NCI-H2081 treated with DMSO at 0.1 percent for 48 hours (cell line): ENCODE measurements at regions not wholly inside any gene's neighbourhood (a gene's known extent, or its start where the extent isn't known, plus 50 kb on each side); places are given as distances from the start of the nearest gene placed in this dataset.

Source experiments
- DNase-seq: peaks from one replicate; lab custom pipeline; 2025; lab: John Stamatoyannopoulos, UW

DNA sequence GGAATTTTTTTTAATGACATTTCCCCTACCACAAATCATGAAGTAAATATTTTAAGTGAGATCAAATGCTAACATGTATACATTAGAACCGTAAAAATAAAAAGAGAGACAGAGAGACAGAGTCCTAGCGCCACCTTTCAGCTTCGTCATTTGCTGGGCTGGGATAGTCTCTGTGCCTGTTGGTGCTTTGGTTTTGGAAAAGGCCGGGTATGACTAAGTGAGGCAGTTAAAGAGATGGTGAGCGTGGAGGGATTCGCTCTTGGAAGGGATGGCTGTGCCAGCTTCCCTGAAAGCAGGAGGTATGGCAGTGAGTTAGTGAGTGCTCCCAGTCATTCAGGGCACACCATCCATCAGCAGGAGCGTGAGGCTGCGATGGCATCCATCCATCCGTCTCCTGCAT, 729.6 kb upstream of the WWC1 start:
- no peak for DNase-seq

- no peak for DNase-seq
Measured at GRCh38 chr5:167564275-167564674, 727.2 kb upstream of the WWC1 start.

DNA sequence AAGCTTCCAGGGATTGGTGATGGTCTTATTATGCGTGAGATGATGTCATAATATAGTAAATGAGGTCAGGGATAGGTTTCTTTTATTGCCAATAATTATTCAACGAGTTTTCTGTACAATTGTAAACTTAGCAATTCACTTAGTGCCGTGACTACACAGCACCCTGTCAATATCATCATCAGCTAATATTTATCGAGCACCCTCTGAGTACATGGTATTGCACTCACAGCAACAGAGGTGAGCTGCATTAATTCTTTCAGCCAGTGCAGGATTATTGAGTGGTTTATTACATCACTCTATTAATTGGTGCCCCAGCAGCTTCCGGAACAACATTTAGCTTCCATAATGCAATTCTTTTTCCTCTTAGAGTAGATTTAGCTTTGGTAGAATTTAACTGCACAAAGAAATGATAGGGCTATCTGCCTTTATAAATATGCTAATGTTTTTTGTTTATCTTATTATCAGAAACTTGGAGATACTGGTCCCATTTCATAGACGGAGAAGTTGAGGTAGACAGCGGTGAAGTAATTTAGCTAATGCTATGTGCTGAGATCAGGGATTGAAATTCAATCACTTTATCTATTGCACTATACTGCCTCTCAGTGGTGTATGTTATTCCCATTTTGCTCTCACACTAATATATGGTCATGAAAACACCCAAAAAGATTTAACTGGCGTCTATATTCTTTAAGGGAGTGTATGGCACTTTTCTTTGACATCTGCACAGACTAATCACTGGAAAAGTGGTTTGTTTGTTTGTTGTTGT, 726.1 kb upstream of the WWC1 start:
- no peak for DNase-seq

GRCh38 chr5:167570431-167570830, 721.0 kb upstream of the WWC1 start:
- DNase-seq, result no peak

DNA sequence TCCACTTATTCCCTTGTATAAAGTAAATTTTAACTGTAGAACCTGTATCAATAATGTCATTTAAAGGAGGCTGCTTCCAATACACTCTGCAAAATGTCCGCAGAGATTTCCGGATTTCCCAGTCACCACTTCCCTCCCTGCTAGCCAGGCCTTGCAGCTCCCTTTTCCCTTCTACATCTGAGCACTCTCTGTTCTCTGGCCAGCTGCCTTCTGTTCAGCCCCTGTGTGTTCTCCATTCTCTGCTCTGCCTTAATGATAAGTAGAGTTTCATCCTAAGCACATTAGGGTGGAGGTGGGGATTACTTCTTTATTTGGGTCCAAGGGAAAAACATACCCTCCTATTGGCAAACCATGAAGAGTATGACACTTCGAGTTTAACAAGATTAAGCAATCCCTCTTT, 719.6 kb upstream of the WWC1 start:
- no peak for DNase-seq

DNA sequence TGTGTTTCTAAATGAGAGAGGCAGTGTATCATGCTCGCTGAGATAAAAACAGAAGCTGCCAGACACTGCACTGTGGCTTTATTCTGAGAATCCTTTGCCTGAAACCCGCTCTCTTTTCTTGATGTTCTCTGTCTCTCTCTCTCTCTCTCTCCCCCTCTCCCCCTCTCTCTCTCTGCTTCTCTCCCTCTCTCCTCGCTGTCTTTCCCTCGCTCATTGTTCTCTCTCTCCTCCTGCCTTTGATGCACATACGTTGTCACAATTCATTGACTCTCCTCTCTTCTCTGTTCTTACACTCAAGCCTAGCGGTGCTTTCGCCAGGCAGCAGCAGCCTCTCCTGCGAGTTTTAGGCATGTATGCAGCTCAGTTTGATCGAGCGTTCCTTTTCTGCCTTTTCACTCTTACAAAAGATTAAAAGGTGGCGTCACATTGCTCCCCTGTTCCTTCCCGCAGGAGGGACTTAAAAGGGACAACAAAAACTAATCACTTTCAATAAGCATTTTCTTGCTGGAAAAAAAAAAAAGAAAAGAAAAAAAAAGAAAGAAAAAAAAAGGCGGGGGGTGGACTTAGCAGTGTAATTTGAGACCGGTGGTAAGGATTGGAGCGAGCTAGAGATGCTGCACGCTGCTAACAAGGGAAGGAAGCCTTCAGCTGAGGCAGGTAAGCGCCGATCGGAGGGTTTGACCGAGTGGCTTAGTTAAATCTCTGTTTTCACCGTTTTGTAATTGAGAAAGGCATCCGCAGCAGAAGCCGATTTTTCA, 717.9 kb upstream of the WWC1 start:
- peak; percentile 43 for DNase-seq

GRCh38 chr5:167574464-167574863, 717.0 kb upstream of the WWC1 start:
- no peak for DNase-seq

DNA sequence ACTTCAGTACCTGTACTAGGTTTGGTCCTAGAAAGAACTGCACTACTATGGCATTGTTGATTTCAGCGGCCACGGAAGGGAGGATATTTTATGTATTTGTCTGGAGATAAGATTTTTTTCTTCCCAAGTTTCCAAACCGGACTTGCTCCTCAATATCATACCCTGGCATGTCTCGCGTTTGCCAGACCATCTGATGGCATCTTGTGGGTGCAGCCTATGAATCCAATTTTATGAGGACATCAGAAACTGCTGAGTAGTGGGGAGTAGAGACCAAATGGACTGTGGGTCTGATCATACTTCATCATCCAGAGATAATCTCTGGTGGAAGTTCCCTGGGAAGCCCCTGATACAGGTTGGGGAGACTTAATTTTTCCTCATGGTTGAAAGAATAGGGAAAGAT, 716.1 kb upstream of the WWC1 start:
- DNase-seq, result no peak

DNA sequence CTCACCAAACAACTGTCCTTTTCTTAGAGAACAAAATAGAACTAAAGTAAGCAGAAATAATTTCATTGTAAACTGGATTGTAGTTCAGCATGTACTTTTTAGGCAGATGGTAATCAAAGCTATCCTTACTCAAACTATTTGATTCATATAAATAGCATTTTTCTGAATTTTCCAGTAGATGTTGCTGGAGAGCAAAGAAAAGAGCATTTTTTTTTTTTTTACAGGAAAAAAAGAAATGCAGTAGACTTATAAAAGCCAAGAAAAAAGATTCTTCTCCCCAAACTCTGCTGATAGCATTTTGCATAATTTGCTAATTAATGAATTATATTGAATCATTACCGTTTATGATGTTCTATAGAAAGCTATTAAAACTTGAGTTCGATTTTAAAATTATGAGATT, 715.3 kb upstream of the WWC1 start:
- DNase-seq, result no peak

- no peak for DNase-seq
Measured at GRCh38 chr5:167576897-167577296, 714.5 kb upstream of the WWC1 start.

- no peak for DNase-seq
Measured at GRCh38 chr5:167577616-167578015, 713.8 kb upstream of the WWC1 start.

DNA sequence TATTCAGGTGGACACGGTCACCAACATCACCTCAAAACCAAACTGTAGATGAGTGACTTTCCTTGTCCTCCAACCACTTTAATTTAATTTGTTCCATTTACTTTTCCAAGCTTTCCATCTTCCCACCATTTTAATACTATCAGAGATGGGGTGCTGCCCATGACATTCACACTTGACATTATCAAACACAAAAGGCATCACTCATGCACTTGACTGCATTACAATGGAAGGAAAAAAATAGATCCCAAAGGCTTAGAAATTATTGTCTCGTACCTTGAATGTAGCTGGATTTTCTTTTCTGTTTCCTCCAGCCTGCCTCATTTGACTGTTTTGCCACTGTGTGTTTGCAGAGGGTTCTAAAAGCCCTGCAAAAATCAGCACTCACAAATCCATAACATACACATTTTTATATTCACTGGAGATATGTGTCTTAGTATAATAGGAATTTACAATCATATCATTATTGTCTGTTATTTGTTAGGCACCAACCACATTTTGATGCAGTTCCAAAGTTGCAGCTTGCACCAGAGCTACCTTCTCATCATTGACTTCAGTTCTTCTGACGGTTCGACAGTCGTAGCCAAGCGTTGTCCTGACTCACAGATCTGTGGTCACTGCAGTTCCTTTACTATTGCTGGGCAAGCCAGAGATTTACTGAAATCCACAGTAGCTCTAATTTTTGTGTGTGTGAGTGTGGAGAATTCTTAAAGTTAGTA, 712.3 kb upstream of the WWC1 start:
- DNase-seq, result no peak

GRCh38 chr5:167579693-167580055, 711.8 kb upstream of the WWC1 start:
- no peak for DNase-seq

DNA sequence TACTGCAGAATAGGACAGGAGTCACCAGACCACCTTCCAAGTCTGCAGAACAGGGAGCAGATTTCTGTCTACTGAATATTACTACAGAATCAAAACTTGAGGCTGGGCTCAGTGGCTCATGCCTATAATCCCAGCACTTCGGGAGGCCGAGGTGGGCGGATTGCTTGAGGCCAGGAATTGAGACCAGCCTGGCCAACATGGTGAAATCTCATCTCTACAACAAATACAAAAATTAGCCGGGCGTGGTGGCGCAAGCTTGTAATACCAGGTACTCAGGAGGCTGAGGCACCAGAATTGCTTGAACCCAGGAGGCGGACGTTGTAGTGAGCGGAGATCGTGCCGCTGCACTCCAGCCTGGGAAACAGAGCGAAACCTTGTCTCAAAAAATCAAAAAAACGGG, 710.8 kb upstream of the WWC1 start:
- no peak for DNase-seq

GRCh38 chr5:167582283-167582682, 709.2 kb upstream of the WWC1 start:
- no peak for DNase-seq

GRCh38 chr5:167582886-167583285, 708.6 kb upstream of the WWC1 start:
- DNase-seq, result no peak

- no peak for DNase-seq
Measured at GRCh38 chr5:167585184-167585583, 706.3 kb upstream of the WWC1 start.

DNA sequence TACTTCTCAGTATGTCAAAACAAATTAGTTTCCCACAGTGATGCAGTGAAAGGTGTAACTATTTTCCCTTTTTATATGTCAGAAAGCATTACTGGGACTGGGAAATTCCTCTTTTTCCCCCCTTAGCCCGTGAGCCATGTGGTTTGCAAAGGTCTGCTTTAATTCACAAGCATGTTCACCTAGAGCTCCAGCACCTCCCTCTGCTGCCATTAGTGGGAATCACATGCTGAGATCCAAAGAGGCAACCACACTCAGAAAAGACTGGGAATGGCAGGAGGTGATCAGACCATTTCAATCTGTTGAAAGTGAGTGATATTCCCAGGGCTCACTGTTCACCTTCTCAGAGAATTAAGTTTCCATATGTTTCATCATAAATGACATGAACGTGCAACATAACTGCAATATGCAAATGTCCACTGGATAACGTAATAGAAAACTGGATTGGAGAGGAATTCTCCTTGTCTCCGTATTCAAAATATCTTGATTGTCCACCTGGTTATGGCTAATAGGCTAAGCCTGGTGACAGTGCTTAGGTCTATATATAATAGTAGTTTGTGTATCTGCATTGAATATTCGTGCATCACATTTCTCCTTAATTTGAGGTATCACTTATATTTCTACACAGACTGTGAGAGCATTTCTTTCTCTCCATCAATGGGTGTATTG, 703.5 kb upstream of the WWC1 start:
- no peak for DNase-seq

DNA sequence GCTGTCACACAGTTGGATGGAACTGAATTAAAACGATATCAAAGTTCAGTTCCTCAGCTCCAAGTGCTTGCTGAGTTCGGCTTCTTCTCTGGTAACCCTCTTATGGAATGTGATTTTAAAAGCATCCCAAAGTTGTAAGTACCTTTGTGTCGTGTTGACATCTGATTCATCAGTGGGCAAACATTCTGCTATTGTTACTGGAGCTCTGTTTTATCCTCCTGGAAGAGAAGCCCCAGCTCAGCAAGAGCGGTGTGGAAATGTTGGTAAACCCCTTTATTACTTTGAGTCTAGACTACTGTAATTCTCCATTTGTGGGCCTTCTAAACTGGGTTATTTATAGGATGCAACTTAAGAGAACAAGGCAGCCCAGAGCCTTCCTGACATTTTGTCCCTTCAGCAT, 699.3 kb upstream of the WWC1 start:
- no peak for DNase-seq

- no peak for DNase-seq
Measured at GRCh38 chr5:167593329-167594060, 698.0 kb upstream of the WWC1 start.

GRCh38 chr5:167594061-167594435, 697.4 kb upstream of the WWC1 start:
- DNase-seq, result no peak

DNA sequence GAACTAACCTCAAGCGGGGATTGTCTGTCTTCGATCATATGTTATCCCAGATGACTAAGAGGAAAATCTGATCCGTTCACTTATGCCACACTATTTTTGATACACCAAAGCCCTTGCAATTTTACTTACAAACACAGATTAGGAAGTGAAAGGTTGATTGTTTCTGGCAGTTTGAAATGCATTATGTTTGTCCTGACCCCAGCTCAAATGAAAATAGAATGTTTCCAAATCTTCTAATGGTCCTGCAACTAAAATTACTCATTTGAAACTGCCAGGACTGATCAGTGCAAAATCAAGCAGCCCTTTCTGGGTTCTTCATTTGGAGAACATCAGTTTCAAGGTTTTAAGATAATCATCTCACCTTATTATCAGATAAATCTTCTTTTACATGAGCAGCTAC, 696.7 kb upstream of the WWC1 start:
- no peak for DNase-seq
